Left lobe of liver (tissue), 2 donors: ENCODE measurements at regions not wholly inside any gene's neighbourhood (a gene's known extent, or its start where the extent isn't known, plus 50 kb on each side); places are given as distances from the start of the nearest gene placed in this dataset.
"Not testable (repeated sequence)": the region's sequence is repeated elsewhere in the genome, so short reads cannot be mapped to it uniquely, and the experiment has no call there.

ENCODE experiments used
- ATAC-seq: fragments of 200-7000 bp; cut with Tn5 transposase; one replicate; pipeline ENCODE4 v1.9.1; 2020; ENCODE audit warnings: mild to moderate bottlenecking, moderate library complexity
- DNase-seq: peaks from one replicate; pipeline ENCODE4 v3.0.0-alpha.2; 2020; ENCODE audit warnings: low spot score
- donor health status: DM: no; HTN: no; CAD: no; lungs with moderate emphysema.
- donor health status: DM: no; HTN: yes; CAD: no.

- DNase-seq, ATAC-seq: not testable (repeated sequence)
Observed at GRCh38 chr7:66570179-66570578, 58.5 kb upstream of the KCTD7 start.

- DNase-seq (no peak), ATAC-seq (no peak)
Observed at GRCh38 chr7:66571568-66571967, 57.1 kb upstream of the KCTD7 start.

GRCh38 chr7:66573782-66574495, 54.7 kb upstream of the KCTD7 start:
- not testable (repeated sequence) for ATAC-seq

DNA sequence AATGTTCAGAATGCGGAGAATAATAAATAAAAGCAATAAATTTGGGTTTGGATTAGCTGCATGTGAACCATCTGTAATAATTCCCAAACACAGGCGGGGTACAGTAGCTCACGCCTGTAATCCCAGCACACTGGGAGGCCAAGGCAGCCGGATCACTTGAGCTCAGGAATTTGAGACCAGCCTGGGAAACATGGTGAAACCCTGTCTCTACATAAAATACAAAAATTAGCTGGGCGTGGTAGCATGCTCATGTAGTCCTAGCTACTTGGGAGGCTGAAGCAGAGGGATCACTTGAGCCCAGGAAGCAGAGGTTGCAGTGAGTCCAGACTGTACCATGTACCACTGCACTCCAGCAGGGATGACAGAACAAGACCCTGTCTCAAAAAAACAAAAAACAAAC, 53.9 kb upstream of the KCTD7 start:
- DNase-seq, ATAC-seq: not testable (repeated sequence)

More at GRCh38 chr7:66573782-66574495, 54.7 kb upstream of the KCTD7 start:
- DNase-seq: not testable (repeated sequence)

DNA sequence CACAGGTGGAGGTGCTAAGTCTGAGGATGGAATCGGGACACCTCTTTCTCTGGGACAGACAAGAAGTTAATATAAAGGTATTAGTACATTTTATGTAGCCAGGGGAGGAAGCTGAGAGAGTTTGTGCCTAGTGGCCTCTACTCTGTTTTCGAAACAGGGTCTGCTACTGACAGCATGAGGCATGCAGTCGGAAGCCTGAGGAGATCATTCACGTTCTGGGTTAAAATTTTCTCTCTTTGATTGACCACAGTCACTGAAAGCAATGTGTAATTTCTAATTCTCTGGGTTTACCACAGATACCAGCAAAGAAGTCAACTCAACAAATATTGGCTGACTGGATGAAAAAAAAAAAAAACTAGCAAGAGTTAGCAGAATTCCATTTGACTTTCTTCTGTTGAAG, 53.3 kb upstream of the KCTD7 start:
- DNase-seq (no peak), ATAC-seq (peak; percentile 11)

GRCh38 chr7:66576646-66577045, 52.0 kb upstream of the KCTD7 start:
- no peak for ATAC-seq
- DNase-seq: no peak
